ENCODE measurements at regions not wholly inside any gene's neighbourhood (a gene's known extent, or its start where the extent isn't known, plus 50 kb on each side); places are given as distances from the start of the nearest gene placed in this dataset.
A peak's percentile ranks its signal among the peaks of the same experiment; 100 is the strongest.

DNA sequence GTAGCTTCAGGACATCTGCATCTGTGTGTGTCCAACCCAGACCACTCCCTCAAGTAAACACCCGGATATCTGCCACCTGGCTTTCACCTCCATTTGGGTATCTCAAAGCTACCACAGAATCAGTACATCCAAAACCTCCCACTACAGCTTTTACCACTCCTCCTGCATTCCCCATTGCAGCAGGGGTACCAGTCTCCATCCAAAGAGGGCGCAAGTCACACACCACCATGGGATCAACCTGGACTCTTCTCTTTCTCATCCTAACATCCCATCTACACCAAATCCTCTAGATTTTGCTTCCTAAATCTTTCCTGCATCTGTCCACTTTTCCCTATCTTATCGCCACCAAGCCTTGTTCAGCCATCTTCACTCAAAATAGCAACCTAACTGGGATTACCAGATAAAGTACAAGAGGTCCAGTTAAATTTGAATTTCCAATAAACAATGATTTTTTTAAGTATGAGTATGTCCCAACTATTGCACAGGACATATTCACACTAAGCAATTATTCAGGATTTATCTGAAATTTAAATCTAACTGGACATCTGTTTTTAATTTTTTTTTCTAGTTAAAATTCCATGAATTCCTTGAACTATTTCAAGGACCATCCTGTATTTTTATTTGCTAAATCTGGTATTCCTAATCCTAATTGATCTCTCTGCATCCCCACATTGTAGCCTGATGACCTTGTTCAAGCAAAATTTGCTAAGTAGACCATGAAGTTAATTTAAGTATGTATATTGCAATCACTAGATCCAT is 164.3 kb upstream of the MLN start:
- Histone ChIP-seq H3K27me3 (ENCODE audit: control insufficient read depth, insufficient read depth, low read length) (no peaks in the 10 kb centered on the region), H3K4me3 (ENCODE audit: low read depth, low read length) (no peak overlapping the region), H3K36me3 (ENCODE audit: control insufficient read depth, insufficient read depth, low read length) (no peaks in the 10 kb centered on the region)
- FAIRE-seq (no peak), DNase-seq (ENCODE audit: low read depth) (no peak)
- TF ChIP-seq CTCF (IDR thresholded peaks at IDR 0.05; ENCODE audit: insufficient read depth, low read length, severe bottlenecking) = peak; percentile 15

GRCh38 chr6:33967265-33967767 is 163.5 kb upstream of the MLN start:
- H3K36me3 ChIP-seq (ENCODE audit: control insufficient read depth, insufficient read depth, low read length) = no peaks in the 10 kb centered on the region
- no peak overlapping the region for H3K4me3 ChIP-seq (ENCODE audit: low read depth, low read length)
- FAIRE-seq (no peak), DNase-seq (ENCODE audit: low read depth) (no peak)
- H3K27me3 ChIP-seq (ENCODE audit: control insufficient read depth, insufficient read depth, low read length) = no peaks in the 10 kb centered on the region
- no peak for TF ChIP-seq CTCF (IDR thresholded peaks at IDR 0.05; ENCODE audit: insufficient read depth, low read length, severe bottlenecking)

DNA sequence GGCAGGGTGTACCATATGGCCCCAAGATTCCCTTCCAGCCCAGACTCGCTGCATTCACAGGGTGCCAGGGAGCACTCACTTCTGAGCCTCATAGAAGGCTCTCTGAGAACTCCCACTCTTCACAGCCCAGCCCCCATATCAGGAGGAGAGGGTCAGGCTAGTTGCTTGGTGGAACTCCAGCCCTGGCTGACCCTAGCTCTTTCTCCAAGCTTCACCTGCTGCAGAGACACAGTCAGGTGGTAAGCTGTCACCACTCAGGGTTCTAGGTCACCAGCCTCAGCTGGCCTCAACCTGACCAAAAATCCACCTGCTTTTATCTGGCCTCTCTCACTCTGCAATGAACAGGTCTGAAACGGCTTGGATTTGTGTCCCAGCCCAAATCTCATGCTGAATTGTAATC is 162.7 kb upstream of the MLN start:
- Histone ChIP-seq H3K27me3 (ENCODE audit: control insufficient read depth, insufficient read depth, low read length) (no peaks in the 10 kb centered on the region), H3K36me3 (ENCODE audit: control insufficient read depth, insufficient read depth, low read length) (no peaks in the 10 kb centered on the region), H3K4me3 (ENCODE audit: low read depth, low read length) (no peak overlapping the region)
- FAIRE-seq (no peak), DNase-seq (ENCODE audit: low read depth) (no peak)
- TF ChIP-seq CTCF (IDR thresholded peaks at IDR 0.05; ENCODE audit: insufficient read depth, low read length, severe bottlenecking) = no peak

- DNase-seq (ENCODE audit: low read depth) (peak; percentile 57), FAIRE-seq (peak; percentile 13)
- Histone ChIP-seq H3K36me3 (ENCODE audit: control insufficient read depth, insufficient read depth, low read length) (no peaks in the 10 kb centered on the region), H3K4me3 (ENCODE audit: low read depth, low read length) (no peak overlapping the region), H3K27me3 (ENCODE audit: control insufficient read depth, insufficient read depth, low read length) (no peaks in the 10 kb centered on the region)
- no peak for TF ChIP-seq CTCF (IDR thresholded peaks at IDR 0.05; ENCODE audit: insufficient read depth, low read length, severe bottlenecking)
Observed at GRCh38 chr6:33965766-33966165, 162.0 kb upstream of the MLN start.

- Histone ChIP-seq H3K36me3 (ENCODE audit: control insufficient read depth, insufficient read depth, low read length) (no peaks in the 10 kb centered on the region), H3K4me3 (ENCODE audit: low read depth, low read length) (no peak overlapping the region), H3K27me3 (ENCODE audit: control insufficient read depth, insufficient read depth, low read length) (no peaks in the 10 kb centered on the region)
- no peak for DNase-seq (ENCODE audit: low read depth)
- FAIRE-seq = no peak
- TF ChIP-seq CTCF (IDR thresholded peaks at IDR 0.05; ENCODE audit: insufficient read depth, low read length, severe bottlenecking) = no peak
Observed at GRCh38 chr6:33964387-33964786, 160.6 kb upstream of the MLN start.

Data from bronchial epithelial cell (primary cell).